K562 (cell line): ENCODE measurements at regions not wholly inside any gene's neighbourhood (a gene's known extent, or its start where the extent isn't known, plus 50 kb on each side); places are given as distances from the start of the nearest gene placed in this dataset.

Source experiments
- ATAC-seq: fragments of 200-7000 bp; cut with Tn5 transposase; 3 replicates; pipeline ENCODE4 v1.9.1; 2020; ENCODE audit warnings: moderate library complexity
- BruUV-seq: library from RNA; stranded (reverse); fragments of 400-500 nt; replicated peaks from 2 replicates; lab custom pipeline; 2021; lab: Mats Ljungman, UMichigan
- CTCF ChIA-PET: fragments of 300-600 bp; formaldehyde crosslinking; extraction: SDS; loops from one replicate; lab custom pipeline; 2021; ENCODE audit warnings: low intra/inter-chr PET ratio; lab: Yijun Ruan, JAX
- POLR2A ChIA-PET: fragments of 300-600, 350-650 bp; sonication (Branson Sonifier 250); formaldehyde crosslinking; extraction: SDS; loops from one replicate; lab custom pipeline; 2021; ENCODE audit warnings: antibody characterized with exemption, inconsistent platforms; lab: Yijun Ruan, JAX
- DNase-seq, 4 experiments: peaks; one replicate each; pipeline versions ENCODE4 v3.0.0 to v3.0.0-alpha.2; 2011 to 2018; ENCODE audit warnings: low spot score in 3 of 4, mixed read lengths in 3 of 4; ENCODE audit errors: extremely low read depth in 1 of 4
- FAIRE-seq: peaks from 2 replicates; lab custom pipeline; 2011; peaks lifted over from hg19 to GRCh38; lab: Jason Lieb, UNC
- H2AFZ ChIP-seq: 2 replicates; pipeline ENCODE4 v1.6.0; 2011; ENCODE audit warnings: low read depth, low read length, control low read depth, inconsistent platforms
- H3K27ac ChIP-seq: fragments of 200-600 bp; 3 replicates; pipeline ENCODE4 v1.8.0; 2011; ENCODE audit warnings: low read depth, mild to moderate bottlenecking, control low read depth, inconsistent platforms, low read length, moderate library complexity, mixed read lengths; ENCODE audit errors: extremely low read depth
- H3K27me3 ChIP-seq, 2 experiments: fragments of 300-600 bp in 1 of 2; 2 replicates in 1 of 2; 3 replicates in 1 of 2; pipeline versions ENCODE4 v1.6.0 to v1.8.0; 2011; ENCODE audit warnings: inconsistent platforms in 2 of 2, low read length in 2 of 2, mild to moderate bottlenecking in 1 of 2, mixed read lengths in 1 of 2, moderate library complexity in 1 of 2; ENCODE audit not compliant: control insufficient read depth in 2 of 2, insufficient read depth in 2 of 2
- H3K36me3 ChIP-seq: fragments of 300-600 bp; 3 replicates; pipeline ENCODE4 v1.8.0; 2011; ENCODE audit warnings: mild to moderate bottlenecking, low read length, inconsistent platforms; ENCODE audit not compliant: control insufficient read depth, insufficient read depth
- H3K4me1 ChIP-seq, 2 experiments: fragments of 200-600 bp in 1 of 2; replicated peaks in 1 of 2; 2 replicates in 1 of 2; 3 replicates in 1 of 2; pipeline versions ENCODE4 v1.5.1 to v1.8.0; 2011; ENCODE audit warnings: inconsistent platforms in 2 of 2, low read length in 2 of 2, mild to moderate bottlenecking in 1 of 2, mixed read lengths in 1 of 2, moderate library complexity in 1 of 2; ENCODE audit not compliant: control insufficient read depth in 2 of 2, insufficient read depth in 2 of 2
- H3K4me2 ChIP-seq: 2 replicates; pipeline ENCODE4 v1.6.1; 2011; ENCODE audit warnings: low read length, control low read depth, inconsistent platforms, mixed read lengths; ENCODE audit not compliant: insufficient read depth
- H3K4me3 ChIP-seq: fragments of 200-600 bp; sonication (generic), shearing (Covaris generic); 2 replicates; pipeline ENCODE4 v1.5.1; 2016; ENCODE audit warnings: control low read depth, inconsistent platforms
- H3K79me2 ChIP-seq: fragments of 200-600 bp; 3 replicates; pipeline ENCODE4 v1.8.0; 2011; ENCODE audit warnings: low read length, inconsistent platforms; ENCODE audit not compliant: control insufficient read depth, insufficient read depth
- H3K9ac ChIP-seq, 2 experiments: 2 replicates each; pipeline versions ENCODE4 v1.6.0 to v1.6.1; 2011; ENCODE audit warnings: low read depth in 2 of 2, low read length in 2 of 2, control low read depth in 1 of 2, inconsistent platforms in 1 of 2, mild to moderate bottlenecking in 1 of 2, mixed read lengths in 1 of 2; ENCODE audit not compliant: insufficient read depth in 1 of 2
- H3K9me1 ChIP-seq: one replicate; pipeline ENCODE4 v1.6.0; 2011; ENCODE audit warnings: inconsistent platforms, mild to moderate bottlenecking, low read length, moderate library complexity; ENCODE audit not compliant: control insufficient read depth, insufficient read depth
- H3K9me3 ChIP-seq: replicated peaks from 2 replicates; pipeline ENCODE4 v1.5.1; 2011; ENCODE audit warnings: low read depth, low read length, inconsistent platforms; ENCODE audit not compliant: control insufficient read depth, insufficient read depth
- H4K20me1 ChIP-seq: replicated peaks from 2 replicates; pipeline ENCODE4 v1.6.1; 2011; ENCODE audit warnings: low read length, inconsistent platforms, mixed read lengths; ENCODE audit not compliant: control insufficient read depth, insufficient read depth
- ARID1B ChIP-seq: fragments of 450-650 bp; IDR thresholded peaks from 2 replicates; pipeline ENCODE4 v1.6.1; 2016; ENCODE audit warnings: antibody characterized with exemption, mild to moderate bottlenecking, inconsistent platforms
- ETS2 ChIP-seq: IDR thresholded peaks from 2 replicates; pipeline ENCODE4 v1.6.1; 2016; ENCODE audit warnings: borderline replicate concordance, missing genetic modification characterization, mild to moderate bottlenecking, moderate library complexity, missing compliant biosample characterization; ENCODE audit not compliant: poor library complexity, severe bottlenecking
- KLF13 ChIP-seq: fragments of 450-650 bp; IDR thresholded peaks from 2 replicates; pipeline ENCODE4 v1.6.1; 2016; ENCODE audit warnings: missing genetic modification characterization, low read depth, mild to moderate bottlenecking, missing compliant biosample characterization, moderate library complexity, borderline replicate concordance
- PHB ChIP-seq: fragments of 250-450 bp; sonication (Bioruptor Pico); IDR thresholded peaks from 2 replicates; pipeline ENCODE4 v1.5.0; 2021
- RHOXF2B ChIP-seq: fragments of 250-450 bp; sonication (Bioruptor Pico); conservative IDR thresholded peaks from 2 replicates; pipeline ENCODE4 v1.5.1; 2021
- THRAP3 ChIP-seq: fragments of 450-650 bp; IDR thresholded peaks from 2 replicates; pipeline ENCODE4 v1.6.1; 2016; ENCODE audit warnings: mild to moderate bottlenecking, inconsistent platforms, borderline replicate concordance
- WGBS: fragments of 100-300 bp; shearing (Covaris generic); methylation state at CpG from one replicate; pipeline ENCODE4 v1.1.6; 2016; ENCODE audit warnings: low coverage, mixed read lengths; ENCODE audit not compliant: insufficient coverage; ENCODE audit errors: missing lambda C conversion rate; 5-methylcytosine and 5-hydroxymethylcytosine counted together
- in situ Hi-C: fragments of 300-500 bp; cut with MboI; formaldehyde crosslinking; loops from 4 replicates; pipeline ENCODE4 v1.15.0; 2018; ENCODE audit warnings: inconsistent platforms, mixed read lengths
- intact Hi-C: fragments of 100-400 bp; cut with micrococcal nuclease; formaldehyde crosslinking; loops from 2 replicates; pipeline ENCODE4 v1.14.2; 2022
- TF ChIP-seq, protein P1 (sequence below): sonication (generic); formaldehyde crosslinking; IDR thresholded peaks from 2 replicates; pipeline ENCODE4 v1.8.0; 2022; ENCODE audit warnings: missing genetic modification reagents, mild to moderate bottlenecking, borderline replicate concordance
- TF ChIP-seq, protein P2 (sequence below): fragments of 250-450 bp; sonication (Bioruptor Pico); IDR thresholded peaks from 2 replicates; pipeline ENCODE4 v1.8.0; 2021; ENCODE audit warnings: moderate library complexity, mild to moderate bottlenecking, inconsistent platforms
- TF ChIP-seq, protein P3 (sequence below): sonication (generic); formaldehyde crosslinking; IDR thresholded peaks from 2 replicates; pipeline ENCODE4 v1.4.0; 2020; ENCODE audit warnings: mild to moderate bottlenecking, missing genetic modification reagents
- TF ChIP-seq, protein P4 (sequence below): fragments of 450-650 bp; IDR thresholded peaks from 2 replicates; pipeline ENCODE4 v1.6.1; 2017; ENCODE audit warnings: antibody characterized with exemption, mild to moderate bottlenecking
- TF ChIP-seq, protein P5 (sequence below): fragments of 250-450 bp; sonication (Bioruptor Pico); IDR thresholded peaks from 2 replicates; pipeline ENCODE4 v1.5.0; 2022; ENCODE audit warnings: mild to moderate bottlenecking
- TF ChIP-seq, protein P6 (sequence below): sonication (generic); formaldehyde crosslinking; IDR thresholded peaks from 2 replicates; pipeline ENCODE4 v1.8.0; 2022; ENCODE audit warnings: mild to moderate bottlenecking, low read depth, missing genetic modification reagents

DNA sequence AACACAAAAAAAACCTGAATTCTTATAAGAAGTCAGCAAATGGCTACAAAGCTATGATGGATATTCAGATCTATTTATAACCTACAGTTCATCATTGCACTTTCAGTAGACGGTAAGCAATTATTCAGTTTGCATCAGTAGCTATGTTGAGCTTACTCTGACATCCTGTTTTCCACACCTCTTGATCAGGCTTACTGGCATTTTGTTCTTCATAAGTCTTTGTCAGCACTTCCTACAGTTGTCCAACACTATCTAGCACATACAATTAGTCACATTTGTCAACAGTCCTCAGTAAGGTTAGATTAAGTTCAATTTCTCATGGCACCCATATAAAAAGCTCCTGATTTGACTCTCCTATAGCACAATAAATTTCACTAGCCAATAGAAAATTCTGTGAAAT, 71.2 kb upstream of the ST3GAL6 start:
- no CpG with 5 or more reads among the region's 1 CpG for WGBS
- intact Hi-C loops = no loop called here
- no peak overlapping the region for H2AFZ ChIP-seq
- H3K27me3 ChIP-seq = no peaks in the 10 kb centered on the region
- no peaks in the 10 kb centered on the region for H3K36me3 ChIP-seq
- ATAC-seq = no peak
- H4K20me1 ChIP-seq = no peaks in the 10 kb centered on the region
- H3K4me2 ChIP-seq = no peak overlapping the region
- no peak overlapping the region for H3K9ac ChIP-seq
- no peak for FAIRE-seq
- CTCF ChIA-PET = no interaction called here
- H3K27ac ChIP-seq = no peak overlapping the region
- POLR2A ChIA-PET = no interaction called here
- no peaks in the 10 kb centered on the region for H3K4me1 ChIP-seq
- no peaks in the 10 kb centered on the region for H3K9me1 ChIP-seq
- no peaks in the 10 kb centered on the region for H3K79me2 ChIP-seq
- H3K4me3 ChIP-seq = no peak overlapping the region
- in situ Hi-C loops = no loop called here
- BruUV-seq = no TSS peak
- DNase-seq = no peak
- no peaks in the 10 kb centered on the region for H3K9me3 ChIP-seq
- TF ChIP-seq ARID1B (no peak), RHOXF2B (no peak), PHB (CRISPR knock-in tag) (no peak), THRAP3 (no peak), ETS2 (tag) (no peak), KLF13 (tag) (no peak)
- TF ChIP-seq, protein P1, sequence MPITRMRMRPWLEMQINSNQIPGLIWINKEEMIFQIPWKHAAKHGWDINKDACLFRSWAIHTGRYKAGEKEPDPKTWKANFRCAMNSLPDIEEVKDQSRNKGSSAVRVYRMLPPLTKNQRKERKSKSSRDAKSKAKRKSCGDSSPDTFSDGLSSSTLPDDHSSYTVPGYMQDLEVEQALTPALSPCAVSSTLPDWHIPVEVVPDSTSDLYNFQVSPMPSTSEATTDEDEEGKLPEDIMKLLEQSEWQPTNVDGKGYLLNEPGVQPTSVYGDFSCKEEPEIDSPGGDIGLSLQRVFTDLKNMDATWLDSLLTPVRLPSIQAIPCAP (CRISPR knock-in tag) = no peak
- TF ChIP-seq, protein P2, sequence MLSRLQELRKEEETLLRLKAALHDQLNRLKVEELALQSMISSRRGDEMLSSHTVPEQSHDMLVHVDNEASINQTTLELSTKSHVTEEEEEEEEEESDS (CRISPR knock-in tag) = no peak
- TF ChIP-seq, protein P3, sequence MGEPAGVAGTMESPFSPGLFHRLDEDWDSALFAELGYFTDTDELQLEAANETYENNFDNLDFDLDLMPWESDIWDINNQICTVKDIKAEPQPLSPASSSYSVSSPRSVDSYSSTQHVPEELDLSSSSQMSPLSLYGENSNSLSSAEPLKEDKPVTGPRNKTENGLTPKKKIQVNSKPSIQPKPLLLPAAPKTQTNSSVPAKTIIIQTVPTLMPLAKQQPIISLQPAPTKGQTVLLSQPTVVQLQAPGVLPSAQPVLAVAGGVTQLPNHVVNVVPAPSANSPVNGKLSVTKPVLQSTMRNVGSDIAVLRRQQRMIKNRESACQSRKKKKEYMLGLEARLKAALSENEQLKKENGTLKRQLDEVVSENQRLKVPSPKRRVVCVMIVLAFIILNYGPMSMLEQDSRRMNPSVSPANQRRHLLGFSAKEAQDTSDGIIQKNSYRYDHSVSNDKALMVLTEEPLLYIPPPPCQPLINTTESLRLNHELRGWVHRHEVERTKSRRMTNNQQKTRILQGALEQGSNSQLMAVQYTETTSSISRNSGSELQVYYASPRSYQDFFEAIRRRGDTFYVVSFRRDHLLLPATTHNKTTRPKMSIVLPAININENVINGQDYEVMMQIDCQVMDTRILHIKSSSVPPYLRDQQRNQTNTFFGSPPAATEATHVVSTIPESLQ (CRISPR knock-in tag) = no peak
- TF ChIP-seq, protein P4, sequence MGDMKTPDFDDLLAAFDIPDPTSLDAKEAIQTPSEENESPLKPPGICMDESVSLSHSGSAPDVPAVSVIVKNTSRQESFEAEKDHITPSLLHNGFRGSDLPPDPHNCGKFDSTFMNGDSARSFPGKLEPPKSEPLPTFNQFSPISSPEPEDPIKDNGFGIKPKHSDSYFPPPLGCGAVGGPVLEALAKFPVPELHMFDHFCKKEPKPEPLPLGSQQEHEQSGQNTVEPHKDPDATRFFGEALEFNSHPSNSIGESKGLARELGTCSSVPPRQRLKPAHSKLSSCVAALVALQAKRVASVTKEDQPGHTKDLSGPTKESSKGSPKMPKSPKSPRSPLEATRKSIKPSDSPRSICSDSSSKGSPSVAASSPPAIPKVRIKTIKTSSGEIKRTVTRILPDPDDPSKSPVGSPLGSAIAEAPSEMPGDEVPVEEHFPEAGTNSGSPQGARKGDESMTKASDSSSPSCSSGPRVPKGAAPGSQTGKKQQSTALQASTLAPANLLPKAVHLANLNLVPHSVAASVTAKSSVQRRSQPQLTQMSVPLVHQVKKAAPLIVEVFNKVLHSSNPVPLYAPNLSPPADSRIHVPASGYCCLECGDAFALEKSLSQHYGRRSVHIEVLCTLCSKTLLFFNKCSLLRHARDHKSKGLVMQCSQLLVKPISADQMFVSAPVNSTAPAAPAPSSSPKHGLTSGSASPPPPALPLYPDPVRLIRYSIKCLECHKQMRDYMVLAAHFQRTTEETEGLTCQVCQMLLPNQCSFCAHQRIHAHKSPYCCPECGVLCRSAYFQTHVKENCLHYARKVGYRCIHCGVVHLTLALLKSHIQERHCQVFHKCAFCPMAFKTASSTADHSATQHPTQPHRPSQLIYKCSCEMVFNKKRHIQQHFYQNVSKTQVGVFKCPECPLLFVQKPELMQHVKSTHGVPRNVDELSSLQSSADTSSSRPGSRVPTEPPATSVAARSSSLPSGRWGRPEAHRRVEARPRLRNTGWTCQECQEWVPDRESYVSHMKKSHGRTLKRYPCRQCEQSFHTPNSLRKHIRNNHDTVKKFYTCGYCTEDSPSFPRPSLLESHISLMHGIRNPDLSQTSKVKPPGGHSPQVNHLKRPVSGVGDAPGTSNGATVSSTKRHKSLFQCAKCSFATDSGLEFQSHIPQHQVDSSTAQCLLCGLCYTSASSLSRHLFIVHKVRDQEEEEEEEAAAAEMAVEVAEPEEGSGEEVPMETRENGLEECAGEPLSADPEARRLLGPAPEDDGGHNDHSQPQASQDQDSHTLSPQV = no peak
- TF ChIP-seq, protein P5, sequence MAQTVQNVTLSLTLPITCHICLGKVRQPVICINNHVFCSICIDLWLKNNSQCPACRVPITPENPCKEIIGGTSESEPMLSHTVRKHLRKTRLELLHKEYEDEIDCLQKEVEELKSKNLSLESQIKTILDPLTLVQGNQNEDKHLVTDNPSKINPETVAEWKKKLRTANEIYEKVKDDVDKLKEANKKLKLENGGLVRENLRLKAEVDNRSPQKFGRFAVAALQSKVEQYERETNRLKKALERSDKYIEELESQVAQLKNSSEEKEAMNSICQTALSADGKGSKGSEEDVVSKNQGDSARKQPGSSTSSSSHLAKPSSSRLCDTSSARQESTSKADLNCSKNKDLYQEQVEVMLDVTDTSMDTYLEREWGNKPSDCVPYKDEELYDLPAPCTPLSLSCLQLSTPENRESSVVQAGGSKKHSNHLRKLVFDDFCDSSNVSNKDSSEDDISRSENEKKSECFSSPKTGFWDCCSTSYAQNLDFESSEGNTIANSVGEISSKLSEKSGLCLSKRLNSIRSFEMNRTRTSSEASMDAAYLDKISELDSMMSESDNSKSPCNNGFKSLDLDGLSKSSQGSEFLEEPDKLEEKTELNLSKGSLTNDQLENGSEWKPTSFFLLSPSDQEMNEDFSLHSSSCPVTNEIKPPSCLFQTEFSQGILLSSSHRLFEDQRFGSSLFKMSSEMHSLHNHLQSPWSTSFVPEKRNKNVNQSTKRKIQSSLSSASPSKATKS (CRISPR knock-in tag) = no peak
- TF ChIP-seq, protein P6, sequence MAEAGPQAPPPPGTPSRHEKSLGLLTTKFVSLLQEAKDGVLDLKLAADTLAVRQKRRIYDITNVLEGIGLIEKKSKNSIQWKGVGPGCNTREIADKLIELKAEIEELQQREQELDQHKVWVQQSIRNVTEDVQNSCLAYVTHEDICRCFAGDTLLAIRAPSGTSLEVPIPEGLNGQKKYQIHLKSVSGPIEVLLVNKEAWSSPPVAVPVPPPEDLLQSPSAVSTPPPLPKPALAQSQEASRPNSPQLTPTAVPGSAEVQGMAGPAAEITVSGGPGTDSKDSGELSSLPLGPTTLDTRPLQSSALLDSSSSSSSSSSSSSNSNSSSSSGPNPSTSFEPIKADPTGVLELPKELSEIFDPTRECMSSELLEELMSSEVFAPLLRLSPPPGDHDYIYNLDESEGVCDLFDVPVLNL (CRISPR knock-in tag) = no peak
